ENCODE measurements at regions not wholly inside any gene's neighbourhood (a gene's known extent, or its start where the extent isn't known, plus 50 kb on each side); places are given as distances from the start of the nearest gene placed in this dataset.

GRCh38 chr2:236934656-236935055, 151.0 kb upstream of the COPS8 start:
- no peak for DNase-seq (ENCODE audit: low spot score)

- no peak for DNase-seq (ENCODE audit: low spot score)
Observed at GRCh38 chr2:236935083-236935482, 150.6 kb upstream of the COPS8 start.

GRCh38 chr2:236935631-236936445, 149.9 kb upstream of the COPS8 start:
- DNase-seq (ENCODE audit: low spot score) = no peak

- DNase-seq (ENCODE audit: low spot score) = no peak
Observed at GRCh38 chr2:236936446-236936940, 149.2 kb upstream of the COPS8 start.

- no peak for DNase-seq (ENCODE audit: low spot score)
Observed at GRCh38 chr2:236938126-236938525, 147.6 kb upstream of the COPS8 start.

- DNase-seq (ENCODE audit: low spot score) = no peak
Observed at GRCh38 chr2:236939271-236939670, 146.4 kb upstream of the COPS8 start.

- no peak for DNase-seq (ENCODE audit: low spot score)
Observed at GRCh38 chr2:236939721-236940231, 145.9 kb upstream of the COPS8 start.

GRCh38 chr2:236940497-236940896, 145.2 kb upstream of the COPS8 start:
- DNase-seq (ENCODE audit: low spot score) = no peak

- no peak for DNase-seq (ENCODE audit: low spot score)
Observed at GRCh38 chr2:236940916-236941520, 144.7 kb upstream of the COPS8 start.

GRCh38 chr2:236941551-236941950, 144.1 kb upstream of the COPS8 start:
- DNase-seq (ENCODE audit: low spot score) = no peak

GRCh38 chr2:236942554-236942953, 143.1 kb upstream of the COPS8 start:
- DNase-seq (ENCODE audit: low spot score) = no peak

- no peak for DNase-seq (ENCODE audit: low spot score)
Observed at GRCh38 chr2:236943068-236943467, 142.6 kb upstream of the COPS8 start.

GRCh38 chr2:236943841-236944513, 141.7 kb upstream of the COPS8 start:
- DNase-seq (ENCODE audit: low spot score) = no peak

GRCh38 chr2:236944561-236944960, 141.1 kb upstream of the COPS8 start:
- no peak for DNase-seq (ENCODE audit: low spot score)

- DNase-seq (ENCODE audit: low spot score) = no peak
Observed at GRCh38 chr2:236945431-236946016, 140.2 kb upstream of the COPS8 start.

- no peak for DNase-seq (ENCODE audit: low spot score)
Observed at GRCh38 chr2:236946871-236947270, 138.8 kb upstream of the COPS8 start.

- DNase-seq (ENCODE audit: low spot score) = no peak
Observed at GRCh38 chr2:236947294-236947693, 138.4 kb upstream of the COPS8 start.

GRCh38 chr2:236947896-236948295, 137.8 kb upstream of the COPS8 start:
- no peak for DNase-seq (ENCODE audit: low spot score)

- DNase-seq (ENCODE audit: low spot score) = no peak
Observed at GRCh38 chr2:236949089-236949905, 136.4 kb upstream of the COPS8 start.

- DNase-seq (ENCODE audit: low spot score) = no peak
Observed at GRCh38 chr2:236951830-236952475, 133.7 kb upstream of the COPS8 start.

- no peak for DNase-seq (ENCODE audit: low spot score)
Observed at GRCh38 chr2:236954641-236955040, 131.0 kb upstream of the COPS8 start.
